HEK293 (cell line): ENCODE measurements at regions not wholly inside any gene's neighbourhood (a gene's known extent, or its start where the extent isn't known, plus 50 kb on each side); places are given as distances from the start of the nearest gene placed in this dataset.

Source experiments
- ZNF211 ChIP-seq: fragments of 450-650 bp; formaldehyde crosslinking; IDR thresholded peaks from 2 replicates; pipeline ENCODE4 v1.5.1; 2016; ENCODE audit warnings: low read depth, missing biosample characterization, missing genetic modification characterization
- ZNF639 ChIP-seq: fragments of 450-650 bp; formaldehyde crosslinking; IDR thresholded peaks from 2 replicates; pipeline ENCODE4 v1.5.1; 2016; ENCODE audit warnings: missing biosample characterization, missing genetic modification characterization

- no peak for TF ChIP-seq ZNF639 (tag by site-specific recombination)
- TF ChIP-seq ZNF211 (tag by site-specific recombination) = no peak
These were observed 93.1 kb upstream of the ZPBP start for GRCh38 chr7:50185951-50186682.
